Thyroid gland (tissue), 4 donors: ENCODE measurements at regions not wholly inside any gene's neighbourhood (a gene's known extent, or its start where the extent isn't known, plus 50 kb on each side); places are given as distances from the start of the nearest gene placed in this dataset.

Source experiments
- DNase-seq, 2 donors: peaks; one replicate each; pipeline ENCODE4 v3.0.0-alpha.2; 2019
- H3K27ac ChIP-seq, 3 donors: fragments of 200-600 bp; sonication (generic); 1 replicate in 2 of 3; 2 replicates in 1 of 3; pipeline ENCODE4 v1.5.1; 2016 to 2019; ENCODE audit warnings: mild to moderate bottlenecking in 1 of 3, moderate library complexity in 1 of 3
- H3K27me3 ChIP-seq: fragments of 200-600 bp; sonication (generic); one replicate; pipeline ENCODE4 v1.5.1; 2019
- H3K36me3 ChIP-seq, 2 donors: fragments of 200-600 bp; sonication (generic); one replicate each; pipeline ENCODE4 v1.5.1; 2016 to 2019
- H3K4me1 ChIP-seq, 2 donors: fragments of 200-600 bp; sonication (generic); one replicate each; pipeline ENCODE4 v1.5.1; 2017 to 2019
- H3K4me3 ChIP-seq, 3 donors: fragments of 200-600 bp; sonication (generic); replicated peaks in 1 of 3; 1 replicate in 2 of 3; 2 replicates in 1 of 3; pipeline ENCODE4 v1.5.1; 2016; ENCODE audit warnings: mild to moderate bottlenecking in 1 of 3
- H3K9me3 ChIP-seq: fragments of 200-600 bp; sonication (generic); one replicate; pipeline ENCODE4 v1.5.1; 2017
- CTCF ChIP-seq, 6 experiments: fragments of 200-600 bp in 3 of 6; fragments of 450-650 bp in 3 of 6; sonication (generic) in 3 of 6; IDR thresholded peaks; one replicate each; pipeline ENCODE4 v1.5.1; 2016 to 2019; ENCODE audit warnings: antibody characterized with exemption in 6 of 6, mild to moderate bottlenecking in 2 of 6, inconsistent platforms in 1 of 6, moderate library complexity in 1 of 6
- POLR2A ChIP-seq, 2 donors: fragments of 450-650 bp; IDR thresholded peaks; one replicate each; pipeline ENCODE4 v1.6.1; 2017; ENCODE audit warnings: antibody characterized with exemption in 2 of 2, mild to moderate bottlenecking in 2 of 2, moderate library complexity in 1 of 2
- WGBS, 2 donors: methylation state at CpG; one replicate each; pipeline ENCODE4 v1.1.5; 2017; 5-methylcytosine and 5-hydroxymethylcytosine counted together
- intact Hi-C: fragments of 100-400 bp; cut with DNase I; formaldehyde crosslinking; loops from one replicate; pipeline ENCODE4 v1.15.1; 2023

GRCh38 chr12:46523863-46524770, 151.5 kb upstream of the SLC38A2 start:
- H3K9me3 ChIP-seq, result no peaks in the 10 kb centered on the region
- no peak overlapping the region for H3K27ac ChIP-seq
- no peak overlapping the region for H3K4me3 ChIP-seq
- intact Hi-C loops, result no loop called here
- WGBS, 2 donors, result 84 to 89% methylated on average over 10 of the region's 10 CpGs
- no peak for TF ChIP-seq POLR2A (IDR thresholded peaks at IDR 0.05)
- no peak for TF ChIP-seq CTCF (IDR thresholded peaks at IDR 0.05)
- H3K36me3 ChIP-seq, result no peaks in the 10 kb centered on the region
- H3K27me3 ChIP-seq, result no peaks in the 10 kb centered on the region
- peaks cover 0 to 6% of the 10 kb centered on the region in 2 donors for H3K4me1 ChIP-seq
- no peak for DNase-seq

GRCh38 chr12:46523446-46523845, 150.9 kb upstream of the SLC38A2 start:
- intact Hi-C loops, result no loop called here
- H3K27ac ChIP-seq, result no peak overlapping the region
- no peaks in the 10 kb centered on the region for H3K36me3 ChIP-seq
- H3K4me3 ChIP-seq, result no peak overlapping the region
- 75 to 90% methylated on average over 2 of the region's 2 CpGs for WGBS, 2 donors
- DNase-seq, result no peak
- peaks cover 0 to 6% of the 10 kb centered on the region in 2 donors for H3K4me1 ChIP-seq
- TF ChIP-seq CTCF (IDR thresholded peaks at IDR 0.05), result no peak
- TF ChIP-seq POLR2A (IDR thresholded peaks at IDR 0.05), result no peak
- H3K27me3 ChIP-seq, result no peaks in the 10 kb centered on the region
- no peaks in the 10 kb centered on the region for H3K9me3 ChIP-seq

GRCh38 chr12:46522071-46522470, 149.5 kb upstream of the SLC38A2 start:
- no peaks in the 10 kb centered on the region for H3K36me3 ChIP-seq
- H3K27me3 ChIP-seq, result no peaks in the 10 kb centered on the region
- no peaks in the 10 kb centered on the region for H3K9me3 ChIP-seq
- intact Hi-C loops, result no loop called here
- 77 to 85% methylated on average over 1 of the region's 1 CpG for WGBS, 2 donors
- no peak for DNase-seq
- no peak overlapping the region for H3K27ac ChIP-seq
- TF ChIP-seq CTCF (IDR thresholded peaks at IDR 0.05), result no peak
- no peak for TF ChIP-seq POLR2A (IDR thresholded peaks at IDR 0.05)
- no peak overlapping the region for H3K4me3 ChIP-seq
- peaks cover 0 to 8% of the 10 kb centered on the region in 2 donors for H3K4me1 ChIP-seq

- no peak overlapping the region for H3K4me3 ChIP-seq
- no peaks in the 10 kb centered on the region for H3K9me3 ChIP-seq
- TF ChIP-seq POLR2A (IDR thresholded peaks at IDR 0.05), result no peak
- TF ChIP-seq CTCF (IDR thresholded peaks at IDR 0.05), result no peak
- H3K4me1 ChIP-seq, result peaks cover 0 to 17% of the 10 kb centered on the region in 2 donors
- 97 to 100% methylated on average over 2 of the region's 2 CpGs for WGBS, 2 donors
- no peaks in the 10 kb centered on the region for H3K27me3 ChIP-seq
- no peak overlapping the region for H3K27ac ChIP-seq
- DNase-seq, result no peak
- H3K36me3 ChIP-seq, result no peaks in the 10 kb centered on the region
- intact Hi-C loops, result no loop called here
Measured at GRCh38 chr12:46521145-46521544, 148.6 kb upstream of the SLC38A2 start.

- whole genome bisulfite sequencing, 2 donors, result 100% methylated on average over 1 of the region's 1 CpG
- intact Hi-C loops, result no loop called here
- H3K36me3 ChIP-seq, result no peaks in the 10 kb centered on the region
Measured at GRCh38 chr12:46519407-46519806, 146.8 kb upstream of the SLC38A2 start.

More at GRCh38 chr12:46519407-46519806, 146.8 kb upstream of the SLC38A2 start:
- TF ChIP-seq CTCF (IDR thresholded peaks at IDR 0.05) (no peak), POLR2A (IDR thresholded peaks at IDR 0.05) (no peak)
- DNase-seq, result no peak
- H3K27ac ChIP-seq, result peak overlapping the region in 1 of 3 donors; percentile 31
- no peaks in the 10 kb centered on the region for H3K27me3 ChIP-seq
- no peaks in the 10 kb centered on the region for H3K9me3 ChIP-seq
- H3K4me1 ChIP-seq, result peaks cover 0 to 17% of the 10 kb centered on the region in 2 donors
- H3K4me3 ChIP-seq, result no peak overlapping the region
